Fibroblast of lung (primary cell): ENCODE measurements at regions not wholly inside any gene's neighbourhood (a gene's known extent, or its start where the extent isn't known, plus 50 kb on each side); places are given as distances from the start of the nearest gene placed in this dataset.

Experiments used
- EZH2 ChIP-seq: IDR thresholded peaks from 2 replicates; pipeline ENCODE4 v1.5.1; 2012; ENCODE audit warnings: low read length, control low read depth, mild to moderate bottlenecking; ENCODE audit errors: missing control alignments
- TF ChIP-seq, protein P1 (sequence below), 2 donors: IDR thresholded peaks in 1 of 2; conservative IDR thresholded peaks in 1 of 2; 1 replicate in 1 of 2; 2 replicates in 1 of 2; pipeline ENCODE4 v1.5.1; 2011 to 2012; ENCODE audit warnings: low read length in 2 of 2, control low read depth in 1 of 2, inconsistent platforms in 1 of 2, low read depth in 1 of 2, mild to moderate bottlenecking in 1 of 2

DNA sequence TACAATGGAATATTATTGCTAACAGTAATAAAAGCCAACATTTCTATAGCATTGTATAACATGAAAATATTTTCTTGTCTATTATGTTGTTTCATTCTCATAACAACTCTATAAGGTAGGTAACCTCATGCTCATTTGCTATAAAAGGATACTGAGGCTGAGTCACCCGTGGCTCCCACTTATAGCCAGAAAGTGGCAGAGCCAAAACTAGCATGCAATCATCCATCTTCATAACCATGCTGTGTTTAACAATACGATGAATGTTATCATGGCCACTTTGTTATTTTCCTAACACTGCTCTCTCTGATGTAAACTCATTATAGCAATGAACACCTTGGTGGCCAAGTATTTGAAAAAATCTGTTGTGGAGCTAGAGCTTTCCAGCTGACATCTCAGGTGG, 80.8 kb upstream of the JUN start:
- TF ChIP-seq, protein P1, sequence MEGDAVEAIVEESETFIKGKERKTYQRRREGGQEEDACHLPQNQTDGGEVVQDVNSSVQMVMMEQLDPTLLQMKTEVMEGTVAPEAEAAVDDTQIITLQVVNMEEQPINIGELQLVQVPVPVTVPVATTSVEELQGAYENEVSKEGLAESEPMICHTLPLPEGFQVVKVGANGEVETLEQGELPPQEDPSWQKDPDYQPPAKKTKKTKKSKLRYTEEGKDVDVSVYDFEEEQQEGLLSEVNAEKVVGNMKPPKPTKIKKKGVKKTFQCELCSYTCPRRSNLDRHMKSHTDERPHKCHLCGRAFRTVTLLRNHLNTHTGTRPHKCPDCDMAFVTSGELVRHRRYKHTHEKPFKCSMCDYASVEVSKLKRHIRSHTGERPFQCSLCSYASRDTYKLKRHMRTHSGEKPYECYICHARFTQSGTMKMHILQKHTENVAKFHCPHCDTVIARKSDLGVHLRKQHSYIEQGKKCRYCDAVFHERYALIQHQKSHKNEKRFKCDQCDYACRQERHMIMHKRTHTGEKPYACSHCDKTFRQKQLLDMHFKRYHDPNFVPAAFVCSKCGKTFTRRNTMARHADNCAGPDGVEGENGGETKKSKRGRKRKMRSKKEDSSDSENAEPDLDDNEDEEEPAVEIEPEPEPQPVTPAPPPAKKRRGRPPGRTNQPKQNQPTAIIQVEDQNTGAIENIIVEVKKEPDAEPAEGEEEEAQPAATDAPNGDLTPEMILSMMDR (conservative IDR thresholded peaks at IDR 0.05 in 1 of 2, IDR thresholded peaks at IDR 0.05 in 1 of 2; ENCODE audit: low read depth in 1 of 2, low read length in 2 of 2), result no peak
- no peak for TF ChIP-seq EZH2
